OCI-LY7 (cell line): ENCODE measurements at regions not wholly inside any gene's neighbourhood (a gene's known extent, or its start where the extent isn't known, plus 50 kb on each side); places are given as distances from the start of the nearest gene placed in this dataset.

Source experiments
- BruUV-seq: library from RNA; stranded (reverse); fragments of 400-500 nt; replicated peaks from 2 replicates; lab custom pipeline; 2021; lab: Mats Ljungman, UMichigan
- CTCF ChIA-PET: fragments of 300-600 bp; sonication (Branson Sonifier 250); formaldehyde crosslinking; loops from one replicate; lab custom pipeline; 2022; ENCODE audit warnings: antibody characterized with exemption; ENCODE audit not compliant: unreplicated experiment; lab: Charles Lee
- POLR2A ChIA-PET: fragments of 300-600 bp; sonication (Branson Sonifier 250); formaldehyde crosslinking; loops from one replicate; lab custom pipeline; 2022; ENCODE audit warnings: antibody characterized with exemption; lab: Charles Lee
- DNase-seq: peaks from one replicate; pipeline ENCODE4 v3.0.0-alpha.2; 2015; ENCODE audit warnings: low spot score
- H2AFZ ChIP-seq: fragments of 200-600 bp; sonication (generic), shearing (Covaris generic); 2 replicates; pipeline ENCODE4 v1.6.1; 2014; ENCODE audit warnings: mild to moderate bottlenecking, antibody characterized with exemption, low read length, moderate library complexity
- H3K27ac ChIP-seq: fragments of 200-600 bp; sonication (generic); 2 replicates; pipeline ENCODE4 v1.5.1; 2014; ENCODE audit warnings: mixed run types, low read depth, mild to moderate bottlenecking, moderate library complexity, low read length, inconsistent platforms; ENCODE audit not compliant: poor library complexity, severe bottlenecking
- H3K36me3 ChIP-seq: fragments of 200-600 bp; sonication (generic); 2 replicates; pipeline ENCODE4 v1.6.1; 2014; ENCODE audit warnings: mild to moderate bottlenecking, antibody characterized with exemption, low read length, moderate library complexity, mixed read lengths; ENCODE audit not compliant: insufficient read depth
- H3K4me1 ChIP-seq: fragments of 200-600 bp; sonication (generic); 2 replicates; pipeline ENCODE4 v1.5.1; 2014; ENCODE audit warnings: mild to moderate bottlenecking, low read length; ENCODE audit not compliant: insufficient read depth, poor library complexity, severe bottlenecking
- H3K4me2 ChIP-seq: fragments of 200-600 bp; sonication (generic); 2 replicates; pipeline ENCODE4 v1.6.1; 2014; ENCODE audit warnings: mild to moderate bottlenecking, low read length
- H3K4me3 ChIP-seq: fragments of 200-600 bp; sonication (generic); 2 replicates; pipeline ENCODE4 v1.5.1; 2014; ENCODE audit warnings: mild to moderate bottlenecking, low read depth, low read length; ENCODE audit not compliant: poor library complexity, severe bottlenecking
- H3K79me2 ChIP-seq: fragments of 200-600 bp; sonication (generic); 2 replicates; pipeline ENCODE4 v1.6.1; 2016; ENCODE audit warnings: low read depth, mild to moderate bottlenecking, low read length, moderate library complexity, mixed read lengths; ENCODE audit not compliant: insufficient read depth
- H3K9me2 ChIP-seq: fragments of 200-600 bp; sonication (generic); 2 replicates; pipeline ENCODE4 v1.6.1; 2016; ENCODE audit warnings: mild to moderate bottlenecking, low read length, mixed read lengths; ENCODE audit not compliant: insufficient read depth
- H3K9me3 ChIP-seq: fragments of 200-600 bp; sonication (generic); 2 replicates; pipeline ENCODE4 v1.6.1; 2014; ENCODE audit warnings: mild to moderate bottlenecking, mixed run types, low read length, mixed read lengths
- H4K20me1 ChIP-seq: fragments of 200-600 bp; sonication (generic); 2 replicates; pipeline ENCODE4 v1.6.1; 2014; ENCODE audit warnings: mild to moderate bottlenecking, antibody characterized with exemption, low read length, moderate library complexity, mixed read lengths; ENCODE audit not compliant: insufficient read depth
- EZH2phosphoT487 ChIP-seq: fragments of 200-600 bp; sonication (generic); IDR thresholded peaks from 2 replicates; pipeline ENCODE4 v1.6.1; 2018; ENCODE audit warnings: low read depth, borderline replicate concordance, mild to moderate bottlenecking, mixed run types, antibody characterized with exemption, low read length, moderate library complexity, mixed read lengths
- intact Hi-C: fragments of 100-400 bp; cut with micrococcal nuclease; formaldehyde crosslinking; loops from one replicate; pipeline ENCODE4 v1.10.0; 2022; ENCODE audit not compliant: unreplicated experiment
- TF ChIP-seq, protein P1 (sequence below): fragments of 200-600 bp; sonication (generic); conservative IDR thresholded peaks from 2 replicates; pipeline ENCODE4 v1.5.1; 2014; ENCODE audit warnings: mild to moderate bottlenecking, antibody characterized with exemption, low read length, moderate library complexity, mixed read lengths

DNA sequence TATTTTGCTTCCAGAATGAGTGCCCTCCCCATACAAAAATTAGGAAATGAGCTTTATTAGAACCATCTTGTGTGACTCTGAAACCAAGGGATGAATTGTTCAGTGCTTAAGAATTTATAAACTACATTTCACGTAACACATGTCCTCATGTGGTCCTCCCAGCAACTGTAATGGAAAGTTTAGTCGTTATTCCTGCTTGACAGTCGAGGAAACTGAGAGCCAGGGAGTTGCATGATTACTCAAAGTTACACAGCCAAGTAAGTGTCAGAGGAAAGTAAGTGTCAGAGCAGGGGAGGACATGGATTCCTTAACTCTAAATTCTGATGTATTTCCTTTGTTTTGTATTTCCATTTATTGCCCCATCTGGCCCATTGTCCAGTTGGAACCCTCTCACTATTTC, 453.9 kb downstream of the FUT8 start:
- Histone ChIP-seq H3K4me2 (no peak overlapping the region), H3K27ac (no peak overlapping the region), H3K9me2 (no peaks in the 10 kb centered on the region), H4K20me1 (no peaks in the 10 kb centered on the region), H3K9me3 (no peaks in the 10 kb centered on the region), H3K79me2 (no peaks in the 10 kb centered on the region), H3K4me1 (no peaks in the 10 kb centered on the region), H3K4me3 (no peak overlapping the region), H2AFZ (no peak overlapping the region), H3K36me3 (no peaks in the 10 kb centered on the region)
- DNase-seq: no peak
- TF ChIP-seq, protein P1, sequence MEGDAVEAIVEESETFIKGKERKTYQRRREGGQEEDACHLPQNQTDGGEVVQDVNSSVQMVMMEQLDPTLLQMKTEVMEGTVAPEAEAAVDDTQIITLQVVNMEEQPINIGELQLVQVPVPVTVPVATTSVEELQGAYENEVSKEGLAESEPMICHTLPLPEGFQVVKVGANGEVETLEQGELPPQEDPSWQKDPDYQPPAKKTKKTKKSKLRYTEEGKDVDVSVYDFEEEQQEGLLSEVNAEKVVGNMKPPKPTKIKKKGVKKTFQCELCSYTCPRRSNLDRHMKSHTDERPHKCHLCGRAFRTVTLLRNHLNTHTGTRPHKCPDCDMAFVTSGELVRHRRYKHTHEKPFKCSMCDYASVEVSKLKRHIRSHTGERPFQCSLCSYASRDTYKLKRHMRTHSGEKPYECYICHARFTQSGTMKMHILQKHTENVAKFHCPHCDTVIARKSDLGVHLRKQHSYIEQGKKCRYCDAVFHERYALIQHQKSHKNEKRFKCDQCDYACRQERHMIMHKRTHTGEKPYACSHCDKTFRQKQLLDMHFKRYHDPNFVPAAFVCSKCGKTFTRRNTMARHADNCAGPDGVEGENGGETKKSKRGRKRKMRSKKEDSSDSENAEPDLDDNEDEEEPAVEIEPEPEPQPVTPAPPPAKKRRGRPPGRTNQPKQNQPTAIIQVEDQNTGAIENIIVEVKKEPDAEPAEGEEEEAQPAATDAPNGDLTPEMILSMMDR: no peak
- TF ChIP-seq EZH2phosphoT487: no peak
- ChIA-PET CTCF (no interaction called here), POLR2A (no interaction called here)
- intact Hi-C loops: no loop called here
- BruUV-seq: no TSS peak

DNA sequence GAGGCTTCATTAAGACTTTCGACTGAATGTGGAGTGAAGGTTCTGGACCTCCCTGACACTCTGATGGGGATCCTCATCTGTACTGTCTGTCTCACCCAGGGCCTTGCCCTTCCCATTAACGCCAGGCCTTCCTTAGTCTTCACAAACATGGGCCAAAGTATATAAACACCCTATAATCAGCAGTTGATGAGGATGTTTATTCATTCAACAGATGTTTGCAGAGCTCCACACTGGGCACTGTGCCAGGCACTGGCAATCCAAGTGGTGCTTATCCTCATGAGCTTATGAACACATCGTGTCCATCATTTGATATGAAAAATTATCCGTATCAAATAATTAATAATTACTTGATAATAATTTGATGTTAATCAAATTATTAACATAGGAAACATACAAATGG, 454.4 kb downstream of the FUT8 start:
- no peak overlapping the region for H3K4me2 ChIP-seq
- H3K27ac ChIP-seq: no peak overlapping the region
- H4K20me1 ChIP-seq: no peaks in the 10 kb centered on the region
- POLR2A ChIA-PET: no interaction called here
- no peaks in the 10 kb centered on the region for H3K9me3 ChIP-seq
- no peaks in the 10 kb centered on the region for H3K36me3 ChIP-seq
- H3K4me3 ChIP-seq: no peak overlapping the region
- H3K79me2 ChIP-seq: no peaks in the 10 kb centered on the region
- no peak overlapping the region for H2AFZ ChIP-seq
- H3K9me2 ChIP-seq: no peaks in the 10 kb centered on the region
- BruUV-seq: no TSS peak
- no peaks in the 10 kb centered on the region for H3K4me1 ChIP-seq
- TF ChIP-seq, protein P1: no peak
- TF ChIP-seq EZH2phosphoT487: no peak
- DNase-seq: no peak
- CTCF ChIA-PET: no interaction called here
- intact Hi-C loops: no loop called here

DNA sequence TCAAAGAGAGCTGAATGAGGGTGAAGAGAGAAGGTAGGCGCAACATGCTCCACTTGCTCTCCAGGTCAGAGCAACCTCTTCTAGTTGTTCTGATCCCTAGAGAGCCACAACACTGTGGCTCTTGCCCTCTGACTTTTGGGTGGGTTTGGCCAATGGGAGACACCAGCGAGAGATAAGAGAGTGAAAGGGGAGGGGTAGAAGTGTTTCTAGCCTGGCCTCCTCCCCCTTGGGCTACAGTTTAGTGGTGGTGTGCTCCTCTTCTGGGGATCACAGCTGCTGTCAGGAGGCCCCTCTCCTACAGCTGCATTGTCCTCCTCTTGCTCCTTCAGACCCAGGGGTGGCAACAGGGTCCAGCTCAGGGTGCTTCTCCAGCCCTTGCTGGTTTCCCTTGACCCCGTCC, 454.8 kb downstream of the FUT8 start:
- H4K20me1 ChIP-seq: no peaks in the 10 kb centered on the region
- DNase-seq: no peak
- H3K4me1 ChIP-seq: no peaks in the 10 kb centered on the region
- no peaks in the 10 kb centered on the region for H3K36me3 ChIP-seq
- H3K9me2 ChIP-seq: no peaks in the 10 kb centered on the region
- H3K27ac ChIP-seq: no peak overlapping the region
- POLR2A ChIA-PET: no interaction called here
- no TSS peak for BruUV-seq
- no peaks in the 10 kb centered on the region for H3K9me3 ChIP-seq
- TF ChIP-seq EZH2phosphoT487: no peak
- TF ChIP-seq, protein P1: no peak
- H3K4me3 ChIP-seq: no peak overlapping the region
- no peak overlapping the region for H2AFZ ChIP-seq
- intact Hi-C loops: no loop called here
- CTCF ChIA-PET: no interaction called here
- H3K4me2 ChIP-seq: no peak overlapping the region
- no peaks in the 10 kb centered on the region for H3K79me2 ChIP-seq
